ENCODE measurements at regions not wholly inside any gene's neighbourhood (a gene's known extent, or its start where the extent isn't known, plus 50 kb on each side); places are given as distances from the start of the nearest gene placed in this dataset.

DNA sequence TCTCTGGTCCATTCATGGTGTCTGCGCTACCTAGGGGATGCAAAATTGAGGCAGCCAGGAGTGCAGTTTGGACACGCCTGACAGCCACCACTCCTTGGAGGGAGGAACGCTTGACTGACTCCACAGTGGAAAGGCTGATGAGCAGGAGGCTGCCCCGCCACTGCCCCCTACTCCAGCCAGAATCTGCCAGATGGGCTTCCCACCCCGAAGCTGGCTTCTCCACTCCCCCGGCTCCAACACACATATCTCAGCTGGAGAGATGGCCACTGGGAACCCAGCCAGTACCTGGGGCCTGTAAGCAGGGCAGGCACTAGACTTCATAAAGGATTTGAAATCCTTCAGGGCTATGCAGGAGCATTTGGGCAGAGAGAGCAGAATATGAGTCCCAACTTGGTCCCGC, 51.4 kb upstream of the BLCAP start:
- H3K4me3 ChIP-seq (ENCODE audit: control insufficient read depth, low read depth, low read length), result no peak overlapping the region
- TF ChIP-seq, protein P1, sequence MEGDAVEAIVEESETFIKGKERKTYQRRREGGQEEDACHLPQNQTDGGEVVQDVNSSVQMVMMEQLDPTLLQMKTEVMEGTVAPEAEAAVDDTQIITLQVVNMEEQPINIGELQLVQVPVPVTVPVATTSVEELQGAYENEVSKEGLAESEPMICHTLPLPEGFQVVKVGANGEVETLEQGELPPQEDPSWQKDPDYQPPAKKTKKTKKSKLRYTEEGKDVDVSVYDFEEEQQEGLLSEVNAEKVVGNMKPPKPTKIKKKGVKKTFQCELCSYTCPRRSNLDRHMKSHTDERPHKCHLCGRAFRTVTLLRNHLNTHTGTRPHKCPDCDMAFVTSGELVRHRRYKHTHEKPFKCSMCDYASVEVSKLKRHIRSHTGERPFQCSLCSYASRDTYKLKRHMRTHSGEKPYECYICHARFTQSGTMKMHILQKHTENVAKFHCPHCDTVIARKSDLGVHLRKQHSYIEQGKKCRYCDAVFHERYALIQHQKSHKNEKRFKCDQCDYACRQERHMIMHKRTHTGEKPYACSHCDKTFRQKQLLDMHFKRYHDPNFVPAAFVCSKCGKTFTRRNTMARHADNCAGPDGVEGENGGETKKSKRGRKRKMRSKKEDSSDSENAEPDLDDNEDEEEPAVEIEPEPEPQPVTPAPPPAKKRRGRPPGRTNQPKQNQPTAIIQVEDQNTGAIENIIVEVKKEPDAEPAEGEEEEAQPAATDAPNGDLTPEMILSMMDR (IDR thresholded peaks at IDR 0.05; ENCODE audit: control insufficient read depth, insufficient read depth, low read depth, low read length, missing control alignments), result no peak
- DNase-seq (ENCODE audit: low read depth), result no peak

DNA sequence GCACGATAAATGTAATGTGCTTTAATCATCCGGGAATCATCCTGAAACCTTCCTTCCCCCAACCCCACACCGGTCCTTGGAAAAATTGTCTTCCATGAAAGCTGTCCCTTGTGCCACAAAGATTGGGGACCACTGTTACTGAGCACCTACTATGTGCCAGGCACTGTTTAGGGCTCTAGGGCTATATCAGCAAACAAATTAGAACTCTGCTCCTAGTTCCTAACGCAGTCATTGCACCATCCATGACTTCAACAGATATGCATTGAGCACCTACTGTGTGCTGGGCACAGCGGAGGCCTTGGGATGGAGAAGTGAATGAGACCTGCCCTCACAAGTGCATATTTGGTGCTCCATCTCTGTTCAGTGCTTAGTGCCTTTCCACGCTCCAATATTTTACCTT, 50.3 kb upstream of the BLCAP start:
- TF ChIP-seq, protein P1 (IDR thresholded peaks at IDR 0.05; ENCODE audit: control insufficient read depth, insufficient read depth, low read depth, low read length, missing control alignments), result no peak
- no peak overlapping the region for H3K4me3 ChIP-seq (ENCODE audit: control insufficient read depth, low read depth, low read length)
- no peak for DNase-seq (ENCODE audit: low read depth)
